Gastrocnemius medialis (tissue), 4 donors: ENCODE measurements at regions not wholly inside any gene's neighbourhood (a gene's known extent, or its start where the extent isn't known, plus 50 kb on each side); places are given as distances from the start of the nearest gene placed in this dataset.

Experiments used
- ATAC-seq, 2 donors: fragments of 150-250 bp; one replicate each; pipeline ENCODE4 v1.9.1; 2016
- DNase-seq, 2 donors: peaks; one replicate each; pipeline ENCODE4 v3.0.0-alpha.2; 2019
- H3K27ac ChIP-seq, 4 donors: fragments of 200-600 bp; sonication (generic); 1 replicate in 1 of 4; 2 replicates in 3 of 4; pipeline ENCODE4 v1.5.1; 2016 to 2018; ENCODE audit warnings: mild to moderate bottlenecking in 2 of 4, moderate library complexity in 1 of 4
- H3K27me3 ChIP-seq, 3 donors: fragments of 200-600 bp; sonication (generic) in 2 of 3; 1 replicate in 1 of 3; 2 replicates in 2 of 3; pipeline versions ENCODE4 v1.5.1 to v1.6.0; 2016 to 2019; ENCODE audit warnings: mild to moderate bottlenecking in 1 of 3, moderate library complexity in 1 of 3
- H3K36me3 ChIP-seq, 2 donors: fragments of 200-600 bp; sonication (generic) in 1 of 2; one replicate each; pipeline ENCODE4 v1.5.1; 2017 to 2018
- H3K4me1 ChIP-seq, 2 donors: fragments of 200-600 bp; sonication (generic) in 1 of 2; one replicate each; pipeline ENCODE4 v1.5.1; 2016 to 2017; ENCODE audit warnings: mild to moderate bottlenecking in 2 of 2
- H3K4me3 ChIP-seq, 4 donors: fragments of 200-600 bp; sonication (generic) in 3 of 4; 1 replicate in 1 of 4; 2 replicates in 3 of 4; pipeline ENCODE4 v1.5.1; 2016 to 2019; ENCODE audit warnings: mild to moderate bottlenecking in 2 of 4
- H3K9me3 ChIP-seq, 3 donors: fragments of 200-600 bp; sonication (generic) in 2 of 3; 1 replicate in 1 of 3; 2 replicates in 2 of 3; pipeline ENCODE4 v1.5.1; 2016 to 2019
- CTCF ChIP-seq, 5 experiments: fragments of 450-650 bp in 3 of 5; fragments of 200-600 bp in 2 of 5; sonication (generic) in 2 of 5; IDR thresholded peaks in 4 of 5; conservative IDR thresholded peaks in 1 of 5; 1 replicate in 4 of 5; 2 replicates in 1 of 5; pipeline ENCODE4 v1.5.1; 2016 to 2019; ENCODE audit warnings: antibody characterized with exemption in 5 of 5, mild to moderate bottlenecking in 3 of 5, moderate library complexity in 3 of 5
- POLR2A ChIP-seq, 2 donors: fragments of 450-650 bp; IDR thresholded peaks; one replicate each; pipeline ENCODE4 v1.6.1; 2017; ENCODE audit warnings: antibody characterized with exemption in 2 of 2, mild to moderate bottlenecking in 2 of 2, moderate library complexity in 2 of 2
- in situ Hi-C, 4 donors: fragments of 200-750 bp; cut with MboI; loops; one replicate each; pipeline versions ENCODE4 v1.15.0 to v1.8.0; 2017; ENCODE audit warnings: low sequenced_read_pairs in 4 of 4
- intact Hi-C: fragments of 100-400 bp; cut with DNase I; formaldehyde crosslinking; loops from one replicate; pipeline ENCODE4 v1.15.1; 2023; ENCODE audit warnings: low total_unique reads

DNA sequence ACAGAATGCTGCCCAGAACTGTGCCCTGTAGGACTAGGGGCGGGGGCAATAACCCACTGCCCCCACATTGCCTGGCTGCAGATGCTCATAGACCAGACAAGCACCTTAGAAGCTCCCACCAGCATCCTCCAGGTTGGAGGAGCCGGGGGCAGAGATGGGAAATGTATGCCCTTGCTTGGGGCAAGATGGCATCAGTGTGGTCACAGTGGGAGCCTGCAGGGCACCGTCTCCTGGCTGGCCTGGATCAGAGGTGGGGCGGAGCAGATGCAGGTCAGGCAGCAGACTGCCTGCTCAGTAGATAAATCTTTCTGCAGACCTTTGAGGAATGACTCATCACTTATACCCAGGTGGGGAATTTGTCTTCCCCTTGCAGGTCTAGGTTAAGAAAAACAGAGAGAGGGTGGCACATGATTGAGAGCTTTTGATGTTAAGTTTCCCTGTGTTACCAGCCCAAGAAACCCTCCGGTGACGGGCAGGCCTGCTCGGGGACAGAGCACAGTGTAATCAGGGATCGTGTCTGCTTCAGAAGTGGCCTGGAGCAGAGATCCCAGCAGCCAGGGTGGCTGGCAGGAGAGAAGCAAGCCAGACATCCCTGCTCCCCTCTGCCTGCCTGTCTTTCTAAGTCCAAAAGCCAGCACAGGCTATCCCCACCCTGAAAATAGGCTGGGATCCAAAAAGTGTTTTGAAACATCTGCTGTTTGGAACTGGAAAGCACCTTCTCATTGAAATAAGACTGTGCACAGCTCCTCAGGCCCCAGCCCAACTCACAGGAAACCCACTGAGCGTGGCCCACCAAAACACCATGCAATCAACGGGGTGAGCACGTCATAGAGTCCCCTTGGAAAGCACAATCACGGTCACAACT lies 50.7 kb upstream of the RPL38 start:
- Histone ChIP-seq H3K36me3 (no peaks in the 10 kb centered on the region), H3K27ac (no peak overlapping the region), H3K9me3 (no peaks in the 10 kb centered on the region), H3K4me3 (no peak overlapping the region), H3K27me3 (no peaks in the 10 kb centered on the region), H3K4me1 (no peaks in the 10 kb centered on the region)
- intact Hi-C loops (no loop called here), in situ Hi-C loops (loop anchor here in 1 of 4 donors (25.0 kb wide), 1 partner anchor 716 kb away; no protein-coding TSS in a partner anchor)
- ATAC-seq (no peak), DNase-seq (no peak)
- TF ChIP-seq CTCF (IDR thresholded peaks at IDR 0.05 in 4 of 5, conservative IDR thresholded peaks at IDR 0.05 in 1 of 5): no peak
- TF ChIP-seq POLR2A (IDR thresholded peaks at IDR 0.05): no peak

DNA sequence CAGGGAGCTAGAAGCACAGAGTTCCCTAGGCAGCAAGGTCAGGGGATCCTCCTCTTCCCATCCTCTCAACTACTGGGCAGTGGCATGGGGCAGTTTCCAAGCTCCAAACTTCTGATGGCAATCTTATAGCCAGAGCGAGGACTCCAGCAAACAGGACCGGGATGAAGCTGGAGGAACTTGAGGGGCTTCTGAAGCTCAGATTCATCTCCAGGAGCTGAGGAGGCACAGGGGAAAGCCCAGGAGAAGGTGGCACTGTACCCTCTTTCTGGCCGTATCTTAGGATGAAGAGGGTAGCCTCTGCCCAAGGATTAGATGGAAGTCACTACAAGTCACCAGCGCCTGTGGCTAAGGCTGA lies 50.0 kb upstream of the RPL38 start:
- in situ Hi-C loops (loop anchor here in 1 of 4 donors (25.0 kb wide), 1 partner anchor 716 kb away; no protein-coding TSS in a partner anchor), intact Hi-C loops (no loop called here)
- Histone ChIP-seq H3K27ac (no peak overlapping the region), H3K36me3 (no peaks in the 10 kb centered on the region), H3K4me1 (no peaks in the 10 kb centered on the region), H3K9me3 (no peaks in the 10 kb centered on the region), H3K27me3 (no peaks in the 10 kb centered on the region), H3K4me3 (no peak overlapping the region)
- DNase-seq (no peak), ATAC-seq (no peak)
- TF ChIP-seq CTCF (IDR thresholded peaks at IDR 0.05 in 4 of 5, conservative IDR thresholded peaks at IDR 0.05 in 1 of 5) (no peak), POLR2A (IDR thresholded peaks at IDR 0.05) (no peak)
